ENCODE measurements at regions not wholly inside any gene's neighbourhood (a gene's known extent, or its start where the extent isn't known, plus 50 kb on each side); places are given as distances from the start of the nearest gene placed in this dataset.

DNA sequence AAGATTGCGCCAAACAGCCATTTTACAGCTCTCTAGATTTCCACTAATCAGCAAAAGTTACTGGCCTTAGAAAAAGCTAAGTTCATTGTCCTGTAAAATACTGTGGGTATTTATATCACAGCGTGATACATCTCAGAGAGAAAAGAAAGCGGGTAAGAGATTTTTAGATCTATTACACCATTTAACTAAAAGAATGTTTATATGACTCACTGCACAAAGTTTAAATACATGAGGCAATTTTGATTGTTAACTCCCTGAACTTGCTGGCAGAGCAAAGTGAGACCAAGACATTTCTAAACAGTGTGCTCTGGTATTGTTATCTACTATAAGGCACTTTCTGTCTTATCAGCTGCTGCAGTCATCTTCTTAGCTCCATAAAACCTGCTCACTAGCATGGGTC, 314.3 kb downstream of the EPHA7 start:
- Histone ChIP-seq H3K27me3 (ENCODE audit: low read length) (no peaks in the 10 kb centered on the region), H3K79me2 (ENCODE audit: low read length) (no peaks in the 10 kb centered on the region), H3K9me2 (replicated peaks; ENCODE audit: low read length) (no peaks in the 10 kb centered on the region), H3K4me1 (ENCODE audit: insufficient read depth, low read length) (no peaks in the 10 kb centered on the region), H3K36me3 (ENCODE audit: low read depth, low read length) (no peaks in the 10 kb centered on the region), H3K9ac (ENCODE audit: low read length) (no peak overlapping the region), H3F3A (ENCODE audit: low read length, unreplicated experiment) (no peaks in the 10 kb centered on the region), H3K27ac (ENCODE audit: low read length) (no peak overlapping the region), H3K4me2 (ENCODE audit: low read length) (no peak overlapping the region), H3K4me3 (ENCODE audit: low read length) (no peak overlapping the region), H3K9me3 (ENCODE audit: low read length) (no peaks in the 10 kb centered on the region), H2AFZ (ENCODE audit: low read length) (no peak overlapping the region), H4K20me1 (ENCODE audit: low read length) (no peaks in the 10 kb centered on the region)
- DNase-seq: peak; percentile 11
- intact Hi-C loops (cut with micrococcal nuclease): no loop called here
- BruUV-seq (replicated peaks): no TSS peak
- POLR2A ChIA-PET (ENCODE audit: unreplicated experiment): no interaction called here
- ATAC-seq: peak; percentile 57
- CTCF ChIA-PET: no interaction called here
- no peak for TF ChIP-seq EZH2 (IDR thresholded peaks at IDR 0.05; ENCODE audit: low read length, unreplicated experiment)

DNA sequence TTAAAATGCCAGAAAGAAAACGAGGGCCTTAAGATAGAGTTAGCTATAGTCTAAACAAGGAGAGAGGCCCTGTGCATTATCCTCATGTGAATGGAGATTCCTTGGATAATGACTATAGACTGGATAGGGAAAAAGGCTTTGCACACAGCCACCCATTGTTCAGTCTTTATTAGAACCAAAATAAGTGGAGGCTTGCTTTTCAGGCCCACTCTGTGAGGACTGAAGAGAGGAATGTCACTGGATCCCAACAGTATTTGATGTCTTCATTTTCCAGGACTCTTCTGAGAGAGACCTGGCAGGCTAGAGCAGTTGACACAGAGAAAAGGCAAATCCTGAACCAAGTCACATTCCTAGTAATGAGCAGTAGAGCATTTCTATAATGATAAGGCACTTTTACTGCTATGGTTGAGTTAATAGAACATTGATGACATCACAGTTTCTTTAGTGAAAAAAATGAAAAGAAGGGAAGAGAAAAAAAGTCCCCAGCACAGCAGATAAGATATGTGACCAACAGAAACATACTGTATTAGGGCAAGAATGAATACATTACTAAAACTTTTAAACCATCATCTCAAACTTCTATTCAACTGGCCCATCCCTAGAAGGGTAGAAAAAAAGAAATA, 315.1 kb downstream of the EPHA7 start:
- Histone ChIP-seq H3K79me2 (ENCODE audit: low read length) (no peaks in the 10 kb centered on the region), H3K4me1 (ENCODE audit: insufficient read depth, low read length) (no peaks in the 10 kb centered on the region), H3K9me2 (replicated peaks; ENCODE audit: low read length) (no peaks in the 10 kb centered on the region), H3K27me3 (ENCODE audit: low read length) (no peaks in the 10 kb centered on the region), H4K20me1 (ENCODE audit: low read length) (no peaks in the 10 kb centered on the region), H3K4me3 (ENCODE audit: low read length) (no peak overlapping the region), H3K9me3 (ENCODE audit: low read length) (no peaks in the 10 kb centered on the region), H3K4me2 (ENCODE audit: low read length) (no peak overlapping the region), H3K9ac (ENCODE audit: low read length) (no peak overlapping the region), H3K36me3 (ENCODE audit: low read depth, low read length) (no peaks in the 10 kb centered on the region), H3F3A (ENCODE audit: low read length, unreplicated experiment) (no peaks in the 10 kb centered on the region), H3K27ac (ENCODE audit: low read length) (no peak overlapping the region), H2AFZ (ENCODE audit: low read length) (no peak overlapping the region)
- TF ChIP-seq EZH2phosphoT487 (IDR thresholded peaks at IDR 0.05; ENCODE audit: borderline replicate concordance, low read length) (no peak), CTCF (conservative IDR thresholded peaks at IDR 0.05; ENCODE audit: low read depth, low read length) (no peak)
- no TSS peak for BruUV-seq (replicated peaks)
- CTCF ChIA-PET: no interaction called here
- ATAC-seq: no peak
- POLR2A ChIA-PET (ENCODE audit: unreplicated experiment): no interaction called here
- no peak for DNase-seq
- intact Hi-C loops (cut with micrococcal nuclease): no loop called here

DNA sequence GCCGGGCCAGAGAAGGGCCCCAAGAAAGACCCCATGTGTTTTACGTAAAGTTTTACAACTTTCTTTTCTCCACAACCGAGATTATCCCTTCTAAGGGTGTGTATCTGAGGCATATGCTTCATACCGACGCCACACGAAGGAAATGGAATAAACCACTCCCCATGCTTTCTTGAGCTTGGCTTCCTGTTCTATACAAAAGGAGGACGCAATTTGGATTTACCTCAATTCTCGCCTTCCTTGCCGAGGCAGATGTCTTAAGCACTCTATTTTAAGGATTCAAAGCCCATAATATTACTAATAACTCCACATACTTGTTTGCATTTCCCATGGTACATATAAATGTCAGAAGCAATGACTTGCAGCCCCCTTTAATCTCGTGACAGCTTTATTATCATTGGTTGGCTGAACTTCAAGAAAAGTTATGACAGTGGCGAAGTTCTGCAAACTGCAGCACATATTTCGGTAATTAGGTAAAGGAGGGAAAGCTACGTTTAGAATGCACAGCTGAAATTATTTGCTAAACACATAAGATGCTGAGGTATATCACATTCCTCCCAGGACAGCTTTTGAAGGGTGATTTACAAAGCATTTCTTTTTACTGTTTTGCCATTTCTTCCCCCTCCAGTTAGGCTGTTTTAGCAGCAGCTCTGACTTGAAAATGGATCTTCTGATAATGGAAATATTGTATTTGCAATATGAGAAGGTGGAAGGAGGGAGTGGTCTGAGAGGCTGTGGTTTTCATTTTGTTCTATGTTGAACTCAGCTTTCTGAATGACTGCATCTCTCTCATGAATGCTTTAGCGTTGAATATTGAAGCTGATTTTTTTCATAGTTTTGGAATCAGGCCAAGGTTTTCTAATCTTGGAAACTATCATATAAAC, 330.5 kb downstream of the EPHA7 start:
- Histone ChIP-seq H4K20me1 (ENCODE audit: low read length) (no peaks in the 10 kb centered on the region), H3K4me1 (ENCODE audit: insufficient read depth, low read length) (no peaks in the 10 kb centered on the region), H3K4me2 (ENCODE audit: low read length) (peak overlapping the region; percentile 27), H3K36me3 (ENCODE audit: low read depth, low read length) (no peaks in the 10 kb centered on the region), H3K9ac (ENCODE audit: low read length) (no peak overlapping the region), H3K4me3 (ENCODE audit: low read length) (no peak overlapping the region), H3K9me3 (ENCODE audit: low read length) (no peaks in the 10 kb centered on the region), H3K27me3 (ENCODE audit: low read length) (no peaks in the 10 kb centered on the region), H3K79me2 (ENCODE audit: low read length) (no peaks in the 10 kb centered on the region), H3K9me2 (replicated peaks; ENCODE audit: low read length) (no peaks in the 10 kb centered on the region), H2AFZ (ENCODE audit: low read length) (no peak overlapping the region), H3F3A (ENCODE audit: low read length, unreplicated experiment) (no peaks in the 10 kb centered on the region), H3K27ac (ENCODE audit: low read length) (no peak overlapping the region)
- CTCF ChIA-PET: no interaction called here
- intact Hi-C loops (cut with micrococcal nuclease): no loop called here
- BruUV-seq (replicated peaks): no TSS peak
- DNase-seq: peak; percentile 1
- TF ChIP-seq EZH2phosphoT487 (IDR thresholded peaks at IDR 0.05; ENCODE audit: borderline replicate concordance, low read length) (no peak), CTCF (conservative IDR thresholded peaks at IDR 0.05; ENCODE audit: low read depth, low read length) (no peak), EZH2 (IDR thresholded peaks at IDR 0.05; ENCODE audit: low read length, unreplicated experiment) (no peak)
- no peak for ATAC-seq
- POLR2A ChIA-PET (ENCODE audit: unreplicated experiment): no interaction called here

Measured in PC-3 (cell line).